Gastroesophageal sphincter (tissue), 3 donors: ENCODE measurements at regions not wholly inside any gene's neighbourhood (a gene's known extent, or its start where the extent isn't known, plus 50 kb on each side); places are given as distances from the start of the nearest gene placed in this dataset.

Experiments
- POLR2A ChIP-seq, 2 donors: fragments of 450-650 bp; IDR thresholded peaks; one replicate each; pipeline ENCODE4 v1.6.1; 2017; ENCODE audit warnings: antibody characterized with exemption in 2 of 2, mild to moderate bottlenecking in 2 of 2, moderate library complexity in 1 of 2
- TF ChIP-seq, protein P1 (sequence below), 4 experiments: fragments of 200-600 bp in 2 of 4; fragments of 450-650 bp in 2 of 4; sonication (generic) in 1 of 4; IDR thresholded peaks; one replicate each; pipeline ENCODE4 v1.5.1; 2017 to 2019; ENCODE audit warnings: antibody characterized with exemption in 4 of 4, mild to moderate bottlenecking in 2 of 4, moderate library complexity in 2 of 4

DNA sequence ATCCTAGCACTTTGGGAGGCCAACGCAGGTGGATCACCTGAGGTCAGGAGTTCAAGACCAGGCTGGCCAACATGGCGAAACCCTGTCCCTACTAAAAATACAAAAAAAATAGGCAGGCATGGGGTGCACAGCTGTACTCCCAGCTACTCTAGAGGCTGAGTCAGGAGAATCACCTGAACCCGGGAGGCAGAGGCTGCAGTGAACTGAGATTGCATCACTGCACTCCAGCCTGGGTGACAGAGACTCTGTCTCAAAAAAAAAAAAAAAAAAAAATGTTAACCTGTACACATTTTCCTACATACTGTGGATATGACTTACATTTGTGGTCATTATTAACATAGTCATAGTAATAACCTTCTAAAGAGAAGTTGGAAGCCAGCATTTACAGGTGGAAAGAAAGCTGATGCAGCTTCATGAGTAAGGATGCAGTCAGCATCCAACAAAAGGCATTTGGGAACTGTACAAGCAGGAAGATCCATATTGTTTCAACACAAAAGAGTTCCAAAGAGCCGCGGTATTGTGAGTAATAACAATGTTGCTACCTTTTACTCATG is 186.2 kb downstream of the GPX5 start:
- TF ChIP-seq, protein P1, sequence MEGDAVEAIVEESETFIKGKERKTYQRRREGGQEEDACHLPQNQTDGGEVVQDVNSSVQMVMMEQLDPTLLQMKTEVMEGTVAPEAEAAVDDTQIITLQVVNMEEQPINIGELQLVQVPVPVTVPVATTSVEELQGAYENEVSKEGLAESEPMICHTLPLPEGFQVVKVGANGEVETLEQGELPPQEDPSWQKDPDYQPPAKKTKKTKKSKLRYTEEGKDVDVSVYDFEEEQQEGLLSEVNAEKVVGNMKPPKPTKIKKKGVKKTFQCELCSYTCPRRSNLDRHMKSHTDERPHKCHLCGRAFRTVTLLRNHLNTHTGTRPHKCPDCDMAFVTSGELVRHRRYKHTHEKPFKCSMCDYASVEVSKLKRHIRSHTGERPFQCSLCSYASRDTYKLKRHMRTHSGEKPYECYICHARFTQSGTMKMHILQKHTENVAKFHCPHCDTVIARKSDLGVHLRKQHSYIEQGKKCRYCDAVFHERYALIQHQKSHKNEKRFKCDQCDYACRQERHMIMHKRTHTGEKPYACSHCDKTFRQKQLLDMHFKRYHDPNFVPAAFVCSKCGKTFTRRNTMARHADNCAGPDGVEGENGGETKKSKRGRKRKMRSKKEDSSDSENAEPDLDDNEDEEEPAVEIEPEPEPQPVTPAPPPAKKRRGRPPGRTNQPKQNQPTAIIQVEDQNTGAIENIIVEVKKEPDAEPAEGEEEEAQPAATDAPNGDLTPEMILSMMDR (IDR thresholded peaks at IDR 0.05) = no peak
- no peak for TF ChIP-seq POLR2A (IDR thresholded peaks at IDR 0.05)
